ENCODE measurements at regions not wholly inside any gene's neighbourhood (a gene's known extent, or its start where the extent isn't known, plus 50 kb on each side); places are given as distances from the start of the nearest gene placed in this dataset.

DNA sequence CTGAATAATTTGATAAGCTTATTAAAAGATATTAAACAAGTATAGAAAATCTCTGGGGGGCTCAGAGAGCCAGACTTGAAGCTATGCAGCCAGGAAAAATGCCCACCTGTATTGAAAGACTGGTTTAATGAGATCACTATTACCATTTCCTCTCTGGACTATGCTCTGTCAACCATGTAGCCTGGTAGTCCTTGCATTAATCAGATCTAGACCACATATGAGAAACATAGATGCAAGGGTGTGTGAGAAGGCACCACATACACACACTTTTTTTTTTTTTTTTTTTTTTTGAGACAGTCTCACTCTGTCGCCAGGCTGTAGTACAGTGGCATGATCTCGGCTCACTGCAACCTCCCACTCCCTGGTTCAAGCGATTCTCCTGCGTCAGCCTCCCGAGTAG is 75.9 kb upstream of the ATP8A1 start:
- no peak overlapping the region for H3K27ac Mint-ChIP-seq

DNA sequence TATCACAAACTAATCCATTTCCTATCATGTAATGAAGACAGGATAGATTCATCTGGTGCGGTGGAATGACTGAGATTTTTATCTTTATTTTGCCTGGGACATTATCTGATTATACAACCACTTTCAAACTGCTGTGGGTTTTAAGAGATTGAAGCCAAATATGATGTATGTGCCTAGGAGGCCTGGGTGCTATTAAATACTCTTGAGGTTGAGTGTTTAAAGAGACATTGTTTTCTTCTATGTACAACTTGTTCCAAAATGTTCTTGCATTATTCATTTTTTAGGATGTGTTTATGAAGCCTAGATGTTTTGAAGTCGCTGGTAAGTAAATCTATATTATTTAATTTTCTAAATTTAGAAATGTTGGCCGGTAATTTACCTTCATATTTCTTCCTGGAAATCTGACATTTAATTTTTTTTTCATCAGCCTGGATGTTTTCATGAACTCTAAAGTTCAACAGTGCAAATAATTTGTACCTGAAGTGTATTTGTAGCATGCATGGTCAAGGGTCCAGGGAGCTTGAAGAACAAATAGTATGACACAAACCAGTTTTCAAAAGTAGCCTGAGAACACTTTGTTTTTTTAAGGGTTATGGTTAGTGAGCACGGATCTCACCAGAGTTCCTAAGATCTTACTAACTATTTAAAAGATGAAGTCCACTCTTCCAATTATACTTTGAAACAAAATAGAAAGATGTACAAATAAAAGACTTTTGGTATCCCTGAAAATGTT is 72.8 kb upstream of the ATP8A1 start:
- POLR2A ChIA-PET: no interaction called here
- ATAC-seq (no peak), DNase-seq (no peak)
- H3K9me3 Mint-ChIP-seq: peaks cover 0 to 16% (median 6%) of the 10 kb centered on the region in 9 donors
- H3K27me3 Mint-ChIP-seq: no peaks in the 10 kb centered on the region
- peaks cover 0 to 12% (median 0%) of the 10 kb centered on the region in 3 donors for H3K36me3 Mint-ChIP-seq
- H3K4me1 Mint-ChIP-seq: no peaks in the 10 kb centered on the region
- no peak overlapping the region for H3K27ac Mint-ChIP-seq
- no peak overlapping the region for H3K4me3 Mint-ChIP-seq

More for the DNA sequence above, 75.9 kb upstream of the ATP8A1 start:
- Mint-ChIP-seq H3K4me1 (no peaks in the 10 kb centered on the region), H3K27me3 (no peaks in the 10 kb centered on the region), H3K36me3 (peaks cover 0 to 12% (median 0%) of the 10 kb centered on the region in 3 donors), H3K4me3 (no peak overlapping the region), H3K9me3 (peaks cover 0 to 25% (median 12%) of the 10 kb centered on the region in 9 donors)
- POLR2A ChIA-PET: no interaction called here
- ATAC-seq: no peak
- DNase-seq: no peak

DNA sequence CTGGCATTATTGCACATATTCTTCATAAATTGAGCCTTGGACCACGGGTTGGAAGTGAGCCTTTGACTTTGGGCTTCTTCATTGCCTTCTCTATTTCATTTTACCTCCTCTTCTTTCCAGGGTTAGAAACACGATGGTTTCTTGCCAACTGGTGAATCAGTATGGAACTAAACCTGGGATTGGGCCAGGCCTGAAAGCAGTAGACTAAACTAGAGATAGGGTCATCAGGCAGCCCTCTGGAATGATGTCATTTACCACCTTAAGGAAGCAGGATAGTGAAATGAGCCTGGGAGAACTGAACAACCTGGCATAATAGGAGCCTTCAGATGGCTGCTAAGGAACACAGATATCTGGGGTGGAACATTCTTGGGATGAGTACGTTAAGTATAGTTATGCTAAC is 67.5 kb upstream of the ATP8A1 start:
- Mint-ChIP-seq H3K9me3 (peaks cover 0 to 14% (median 4%) of the 10 kb centered on the region in 9 donors), H3K4me1 (peaks cover 0 to 5% (median 3%) of the 10 kb centered on the region in 4 donors), H3K27me3 (no peaks in the 10 kb centered on the region), H3K36me3 (peaks cover 0 to 10% (median 0%) of the 10 kb centered on the region in 3 donors), H3K27ac (no peak overlapping the region), H3K4me3 (no peak overlapping the region)
- no peak for DNase-seq
- POLR2A ChIA-PET: no interaction called here
- no peak for ATAC-seq

DNA sequence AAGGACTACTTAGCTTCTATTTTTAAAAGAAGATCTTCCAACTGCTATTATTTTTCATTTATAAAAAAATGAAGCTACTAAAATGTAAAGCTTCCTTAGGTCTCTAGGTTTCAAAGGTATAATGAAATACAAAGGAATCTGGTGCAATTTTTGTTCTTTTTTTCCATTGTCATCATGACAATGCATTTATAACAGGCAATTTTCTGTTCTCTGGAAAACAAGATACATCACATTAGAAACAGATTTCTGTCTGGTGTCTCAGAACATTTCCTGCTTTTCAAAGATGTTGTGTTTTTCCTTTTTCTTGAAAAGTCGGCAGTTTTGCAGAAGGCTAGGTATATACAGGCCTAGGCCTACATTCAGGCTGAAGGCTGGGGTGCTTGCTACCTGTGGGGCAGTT is 63.6 kb upstream of the ATP8A1 start:
- no peaks in the 10 kb centered on the region for H3K27me3 Mint-ChIP-seq
- H3K36me3 Mint-ChIP-seq: peaks cover 0 to 3% (median 0%) of the 10 kb centered on the region in 3 donors
- POLR2A ChIA-PET: no interaction called here
- no peak for ATAC-seq
- H3K4me1 Mint-ChIP-seq: peaks cover 10 to 15% (median 11%) of the 10 kb centered on the region in 4 donors
- H3K9me3 Mint-ChIP-seq: peaks cover 0 to 7% (median 0%) of the 10 kb centered on the region in 9 donors
- H3K4me3 Mint-ChIP-seq: peak overlapping the region in 1 of 10 donors; percentile 14
- DNase-seq: no peak
- peak overlapping the region in 5 of 10 donors; percentile 1 to 73 (median 66) for H3K27ac Mint-ChIP-seq

DNA sequence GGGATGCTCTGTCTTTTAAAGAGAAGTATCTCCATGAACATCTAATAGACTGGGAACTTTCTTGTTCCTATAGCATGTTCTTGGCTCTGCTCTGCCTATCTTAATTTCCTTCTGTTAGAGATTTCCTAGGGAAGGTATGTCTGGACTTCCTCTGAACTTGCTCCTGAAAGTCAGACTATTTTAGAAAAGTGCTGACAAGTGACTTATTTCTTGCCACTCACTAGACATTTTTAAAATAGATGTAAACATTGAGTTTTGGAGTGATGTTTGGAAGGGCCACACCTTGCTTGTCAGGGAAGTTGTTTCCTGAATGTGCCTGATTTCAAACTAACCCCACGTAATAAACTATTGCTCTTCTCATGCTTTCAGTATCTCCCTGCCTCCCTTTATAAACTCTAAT is 62.4 kb upstream of the ATP8A1 start:
- no peak for ATAC-seq

DNA sequence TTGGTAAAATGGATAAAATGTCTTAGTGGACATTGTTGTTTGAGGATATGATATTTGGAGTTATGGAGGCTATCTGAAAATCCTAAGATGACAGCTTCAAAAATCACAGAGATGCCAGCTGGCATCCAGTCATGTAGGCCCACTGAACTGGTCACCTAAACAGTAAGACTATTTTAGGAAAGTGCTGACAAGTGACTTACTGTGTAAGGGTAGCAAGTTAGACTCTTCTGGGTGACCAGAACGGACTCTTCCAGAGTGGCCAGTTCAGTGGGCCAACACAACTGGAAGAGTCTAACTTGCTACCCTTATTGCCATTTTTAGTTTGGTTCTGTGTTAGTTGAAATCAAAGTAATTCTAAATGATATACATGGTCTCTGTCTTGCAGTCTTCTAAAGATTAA is 61.4 kb upstream of the ATP8A1 start:
- H3K9me3 Mint-ChIP-seq: peaks cover 0 to 6% (median 0%) of the 10 kb centered on the region in 9 donors
- H3K36me3 Mint-ChIP-seq: peaks cover 0 to 3% (median 0%) of the 10 kb centered on the region in 3 donors
- POLR2A ChIA-PET: no interaction called here
- ATAC-seq (no peak), DNase-seq (no peak)
- H3K27ac Mint-ChIP-seq: peak overlapping the region in 3 of 10 donors; percentile 18 to 43 (median 29)
- H3K4me3 Mint-ChIP-seq: no peak overlapping the region
- H3K4me1 Mint-ChIP-seq: peaks cover 10 to 15% (median 11%) of the 10 kb centered on the region in 4 donors
- H3K27me3 Mint-ChIP-seq: no peaks in the 10 kb centered on the region

More for the DNA sequence above, 62.4 kb upstream of the ATP8A1 start:
- Mint-ChIP-seq H3K27ac (no peak overlapping the region), H3K36me3 (peaks cover 0 to 3% (median 0%) of the 10 kb centered on the region in 3 donors), H3K27me3 (no peaks in the 10 kb centered on the region), H3K9me3 (peaks cover 0 to 7% (median 0%) of the 10 kb centered on the region in 9 donors), H3K4me3 (no peak overlapping the region), H3K4me1 (peaks cover 10 to 15% (median 11%) of the 10 kb centered on the region in 4 donors)
- DNase-seq: no peak
- POLR2A ChIA-PET: no interaction called here

DNA sequence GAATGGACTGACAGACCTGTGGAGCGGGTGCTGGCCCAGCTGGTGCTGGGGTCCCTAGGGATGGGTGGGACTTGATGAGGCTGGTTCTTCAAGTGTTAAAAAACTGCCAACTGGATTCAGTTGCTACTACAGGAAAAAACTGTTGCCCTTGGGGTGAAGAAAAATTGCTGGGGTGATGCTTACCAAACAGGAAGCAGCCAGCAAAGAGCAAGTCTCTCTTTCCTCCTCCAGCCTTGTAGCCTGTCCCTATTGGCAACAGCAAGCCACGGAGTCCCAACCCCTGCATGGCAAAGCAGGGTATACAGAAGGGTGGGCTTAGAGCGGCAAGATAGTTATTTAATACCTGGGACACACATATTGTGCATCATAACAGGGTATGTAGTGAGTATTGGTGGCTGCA is 60.1 kb upstream of the ATP8A1 start:
- H3K36me3 Mint-ChIP-seq: peaks cover 0 to 3% (median 0%) of the 10 kb centered on the region in 3 donors
- H3K4me3 Mint-ChIP-seq: peak overlapping the region in 1 of 10 donors; percentile 1
- H3K27me3 Mint-ChIP-seq: no peaks in the 10 kb centered on the region
- peak overlapping the region in 9 of 10 donors; percentile 2 to 83 (median 68) for H3K27ac Mint-ChIP-seq
- DNase-seq (peak in 2 of 10 donors; percentile 4 to 11), ATAC-seq (peak; percentile 41 to 61)
- peaks cover 0 to 4% (median 0%) of the 10 kb centered on the region in 9 donors for H3K9me3 Mint-ChIP-seq
- POLR2A ChIA-PET: no interaction called here
- H3K4me1 Mint-ChIP-seq: peaks cover 10 to 15% (median 12%) of the 10 kb centered on the region in 4 donors

DNA sequence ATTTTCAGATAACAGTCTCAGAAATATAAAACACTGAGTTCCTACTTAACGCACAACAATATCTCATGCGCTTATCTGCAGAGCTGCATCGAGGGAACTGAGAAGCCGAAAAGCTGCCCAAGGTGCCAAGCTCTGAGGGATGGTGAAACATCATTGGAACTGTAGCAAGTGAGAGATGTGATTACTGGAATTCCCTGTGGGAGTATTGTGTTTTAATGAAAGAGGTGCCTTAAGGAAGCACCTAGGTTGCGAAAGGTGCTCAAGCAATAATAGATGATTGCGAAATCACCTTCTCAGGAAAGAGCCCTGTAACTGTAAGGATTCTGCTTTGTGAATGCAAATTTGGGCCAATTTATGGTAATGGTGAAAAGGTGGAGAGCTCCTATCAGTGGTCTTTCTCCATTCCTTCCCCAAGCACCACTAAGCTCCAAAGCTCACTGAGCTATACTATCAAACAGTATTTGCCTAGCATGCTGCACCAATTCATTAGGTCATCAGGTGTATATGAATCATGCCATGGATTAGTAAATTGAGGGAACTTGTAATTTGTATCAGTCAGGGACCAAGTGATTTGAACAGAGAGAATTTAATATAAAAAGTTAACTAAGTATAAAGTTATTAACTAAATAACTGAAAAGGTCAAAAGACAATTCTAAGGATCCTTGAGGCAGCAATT is 59.0 kb upstream of the ATP8A1 start:
- peaks cover 0 to 4% (median 0%) of the 10 kb centered on the region in 9 donors for H3K9me3 Mint-ChIP-seq

DNA sequence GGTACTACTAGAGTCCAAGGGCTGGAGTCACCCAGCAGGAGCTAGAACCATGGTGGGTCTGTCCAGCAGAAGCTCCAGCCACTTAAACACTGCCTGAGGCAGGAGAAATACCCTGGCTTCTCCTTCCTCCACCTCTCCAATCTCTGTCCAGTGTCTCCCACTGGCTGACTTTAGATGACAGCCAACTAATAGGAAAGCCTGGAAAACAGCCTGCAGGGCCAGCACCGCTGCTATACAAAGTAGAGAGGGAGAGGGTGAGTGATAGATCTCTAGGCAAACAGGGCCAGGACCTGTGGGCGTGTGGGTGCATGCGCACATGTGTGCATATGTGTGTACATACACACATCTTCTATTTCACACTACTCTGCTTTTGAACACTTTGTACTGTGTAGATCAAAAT is 56.5 kb upstream of the ATP8A1 start:
- no peak overlapping the region for H3K4me3 Mint-ChIP-seq
- peaks cover 8 to 19% (median 10%) of the 10 kb centered on the region in 4 donors for H3K4me1 Mint-ChIP-seq
- DNase-seq: no peak
- ATAC-seq: no peak
- H3K36me3 Mint-ChIP-seq: no peaks in the 10 kb centered on the region
- H3K27ac Mint-ChIP-seq: peak overlapping the region in 1 of 10 donors; percentile 49
- H3K27me3 Mint-ChIP-seq: peaks cover 0 to 4% (median 0%) of the 10 kb centered on the region in 5 donors
- H3K9me3 Mint-ChIP-seq: no peaks in the 10 kb centered on the region
- POLR2A ChIA-PET: no interaction called here

More for the DNA sequence above, 59.0 kb upstream of the ATP8A1 start:
- DNase-seq (no peak), ATAC-seq (no peak)
- Mint-ChIP-seq H3K27ac (peak overlapping the region in 1 of 10 donors; percentile 12), H3K4me3 (no peak overlapping the region), H3K27me3 (peaks cover 0 to 2% (median 0%) of the 10 kb centered on the region in 5 donors), H3K36me3 (peaks cover 0 to 3% (median 0%) of the 10 kb centered on the region in 3 donors), H3K4me1 (peaks cover 7 to 15% (median 11%) of the 10 kb centered on the region in 4 donors)
- POLR2A ChIA-PET: no interaction called here

DNA sequence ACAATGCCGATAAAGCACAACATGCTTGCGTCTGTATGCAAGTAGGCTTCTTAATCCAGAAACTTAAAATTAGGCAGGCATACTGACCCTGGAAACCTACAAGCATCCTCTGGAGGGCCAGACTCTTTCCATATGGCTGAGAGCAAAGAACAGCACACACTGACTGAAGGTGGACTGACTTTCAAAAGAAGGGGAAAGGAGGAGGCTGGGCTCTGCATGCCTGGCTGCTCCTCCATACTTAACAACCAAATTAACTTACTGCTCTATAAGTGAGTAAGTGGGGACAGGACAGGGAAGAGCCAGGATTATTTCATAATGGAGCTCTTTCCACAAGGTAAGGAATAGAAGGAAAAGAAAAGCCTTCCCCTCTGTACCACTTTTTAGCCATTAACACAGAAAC is 55.9 kb upstream of the ATP8A1 start:
- Mint-ChIP-seq H3K4me1 (peaks cover 8 to 19% (median 11%) of the 10 kb centered on the region in 4 donors), H3K27me3 (peaks cover 0 to 4% (median 0%) of the 10 kb centered on the region in 5 donors), H3K27ac (no peak overlapping the region), H3K36me3 (no peaks in the 10 kb centered on the region), H3K4me3 (no peak overlapping the region), H3K9me3 (no peaks in the 10 kb centered on the region)
- POLR2A ChIA-PET: no interaction called here
- ATAC-seq (no peak), DNase-seq (no peak)

DNA sequence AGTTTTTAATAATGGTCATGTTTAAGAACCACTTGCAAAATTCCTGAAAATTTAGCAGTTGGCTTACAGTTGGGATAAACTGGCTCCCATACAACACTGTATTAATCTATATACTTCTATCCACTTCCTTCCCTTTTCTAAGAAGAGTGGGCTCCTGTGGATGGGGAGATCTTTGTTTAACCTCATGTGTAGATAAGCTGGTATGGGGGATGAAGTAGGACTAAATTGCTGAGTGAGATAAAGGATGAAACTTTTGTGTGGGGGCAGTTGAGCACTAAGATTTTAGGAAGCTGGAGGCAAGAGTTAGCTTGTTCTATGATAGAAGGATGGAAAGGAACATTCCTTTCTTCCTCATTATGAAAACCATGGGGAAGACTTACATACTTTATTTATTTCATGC is 54.6 kb upstream of the ATP8A1 start:
- Mint-ChIP-seq H3K27me3 (peaks cover 0 to 4% (median 0%) of the 10 kb centered on the region in 5 donors), H3K9me3 (no peaks in the 10 kb centered on the region), H3K27ac (no peak overlapping the region), H3K36me3 (no peaks in the 10 kb centered on the region), H3K4me1 (peaks cover 0 to 9% (median 4%) of the 10 kb centered on the region in 4 donors), H3K4me3 (no peak overlapping the region)
- no peak for DNase-seq
- POLR2A ChIA-PET: interaction anchor here (1.0 kb wide), 1 partner anchor 32 kb away, joined by 3 read pairs; no protein-coding TSS in a partner anchor
- no peak for ATAC-seq

DNA sequence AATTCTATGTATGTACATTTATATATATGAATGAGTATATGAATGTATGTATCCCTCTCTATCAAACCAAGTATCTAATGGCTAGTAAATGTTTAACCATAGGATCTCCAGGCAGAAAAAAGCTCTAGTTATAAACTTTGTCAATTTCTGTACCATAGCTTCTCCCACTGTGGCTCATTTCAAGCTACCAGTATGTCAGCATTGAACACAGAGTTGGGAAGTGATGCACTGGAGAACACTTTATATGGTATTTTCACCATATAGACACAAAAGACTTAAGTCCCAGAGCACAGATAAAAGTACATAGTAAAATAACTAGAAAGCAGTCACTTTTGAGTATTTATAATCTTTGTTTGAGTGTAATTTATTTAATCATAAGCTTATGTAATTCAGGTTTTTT is 53.9 kb upstream of the ATP8A1 start:
- Mint-ChIP-seq H3K27ac (no peak overlapping the region), H3K9me3 (no peaks in the 10 kb centered on the region), H3K4me1 (peaks cover 0 to 10% (median 2%) of the 10 kb centered on the region in 4 donors), H3K36me3 (no peaks in the 10 kb centered on the region), H3K4me3 (no peak overlapping the region), H3K27me3 (peaks cover 0 to 4% (median 0%) of the 10 kb centered on the region in 5 donors)
- POLR2A ChIA-PET: interaction anchor here (0.7 to 1.0 kb wide), 2 partner anchors 31 to 40 kb away, joined by 3 read pairs; no protein-coding TSS in a partner anchor
- no peak for DNase-seq
- ATAC-seq: no peak

DNA sequence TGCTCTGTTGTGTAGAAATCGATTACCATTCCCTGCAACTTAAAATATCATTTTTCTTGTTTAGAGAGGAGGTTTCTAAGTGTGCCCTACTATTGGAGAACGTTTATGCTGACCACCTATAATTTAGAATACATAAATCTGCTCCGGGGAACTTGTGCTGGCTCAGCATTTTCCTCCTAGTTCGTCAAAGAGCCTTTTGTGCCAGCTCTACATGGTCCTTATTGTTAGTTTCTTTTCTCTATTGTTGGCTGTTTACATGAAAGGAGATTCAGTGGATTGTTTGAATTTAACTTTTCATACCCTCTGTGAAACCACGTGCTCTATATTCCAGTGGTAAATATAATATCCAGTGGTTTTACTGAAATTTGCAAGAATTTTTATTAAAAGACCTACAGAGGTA is 53.4 kb upstream of the ATP8A1 start:
- Mint-ChIP-seq H3K4me1 (peaks cover 0 to 10% (median 2%) of the 10 kb centered on the region in 4 donors), H3K27me3 (peaks cover 0 to 4% (median 0%) of the 10 kb centered on the region in 5 donors), H3K27ac (no peak overlapping the region), H3K4me3 (no peak overlapping the region), H3K36me3 (no peaks in the 10 kb centered on the region), H3K9me3 (no peaks in the 10 kb centered on the region)
- no peak for DNase-seq
- POLR2A ChIA-PET: interaction anchor here (0.7 kb wide), 1 partner anchor 39 kb away, joined by 3 read pairs; no protein-coding TSS in a partner anchor
- ATAC-seq: no peak
